ENCODE measurements at regions not wholly inside any gene's neighbourhood (a gene's known extent, or its start where the extent isn't known, plus 50 kb on each side); places are given as distances from the start of the nearest gene placed in this dataset.

GRCh38 chr5:35285011-35285410 lies 54.7 kb upstream of the PRLR start:
- no peak for TF ChIP-seq POLR2AphosphoS5 (IDR thresholded peaks at IDR 0.05)
- no peak for TF ChIP-seq CTCF (IDR thresholded peaks at IDR 0.05 in 8 of 11, conservative IDR thresholded peaks at IDR 0.05 in 3 of 11)
- no peak for TF ChIP-seq POLR2A (IDR thresholded peaks at IDR 0.05)

All from spleen (tissue), 7 donors.